ENCODE measurements at regions not wholly inside any gene's neighbourhood (a gene's known extent, or its start where the extent isn't known, plus 50 kb on each side); places are given as distances from the start of the nearest gene placed in this dataset.
"Not testable (repeated sequence)": the region's sequence is repeated elsewhere in the genome, so short reads cannot be mapped to it uniquely, and the experiment has no call there.

GRCh38 chr1:206256935-206257334, 53.6 kb downstream of the SRGAP2 start:
- not testable (repeated sequence) for DNase-seq (ENCODE audit: low spot score)

GRCh38 chr1:206261473-206261872, 58.1 kb downstream of the SRGAP2 start:
- not testable (repeated sequence) for H3K4me3 ChIP-seq; H3K27ac ChIP-seq; DNase-seq (ENCODE audit: low spot score)

More at GRCh38 chr1:206256935-206257334, 53.6 kb downstream of the SRGAP2 start:
- H3K4me3 ChIP-seq, H3K27ac ChIP-seq: not testable (repeated sequence)

- H3K4me3 ChIP-seq; H3K27ac ChIP-seq; DNase-seq (ENCODE audit: low spot score): not testable (repeated sequence)
These were observed 59.1 kb downstream of the SRGAP2 start for GRCh38 chr1:206262424-206262823.

GRCh38 chr1:206264916-206265315, 61.6 kb downstream of the SRGAP2 start:
- H3K27ac ChIP-seq; H3K4me3 ChIP-seq; DNase-seq (ENCODE audit: low spot score): not testable (repeated sequence)

- DNase-seq (ENCODE audit: low spot score); H3K4me3 ChIP-seq; H3K27ac ChIP-seq: not testable (repeated sequence)
These were observed 67.8 kb downstream of the SRGAP2 start for GRCh38 chr1:206271153-206271552.

- H3K4me3 ChIP-seq; H3K27ac ChIP-seq; DNase-seq (ENCODE audit: low spot score): not testable (repeated sequence)
These were observed 69.8 kb downstream of the SRGAP2 start for GRCh38 chr1:206273104-206273503.

- DNase-seq (ENCODE audit: low spot score); H3K27ac ChIP-seq; H3K4me3 ChIP-seq: not testable (repeated sequence)
These were observed 72.8 kb downstream of the SRGAP2 start for GRCh38 chr1:206276143-206276542.

- not testable (repeated sequence) for H3K27ac ChIP-seq; H3K4me3 ChIP-seq; DNase-seq (ENCODE audit: low spot score)
These were observed 75.3 kb downstream of the SRGAP2 start for GRCh38 chr1:206278683-206279082.

- not testable (repeated sequence) for DNase-seq (ENCODE audit: low spot score); H3K4me3 ChIP-seq; H3K27ac ChIP-seq
These were observed 77.3 kb downstream of the SRGAP2 start for GRCh38 chr1:206280683-206281082.

- not testable (repeated sequence) for H3K4me3 ChIP-seq; H3K27ac ChIP-seq; DNase-seq (ENCODE audit: low spot score)
These were observed 78.7 kb downstream of the SRGAP2 start for GRCh38 chr1:206281912-206282654.

GRCh38 chr1:206285024-206285960, 82.0 kb downstream of the SRGAP2 start:
- not testable (repeated sequence) for DNase-seq (ENCODE audit: low spot score); H3K4me3 ChIP-seq; H3K27ac ChIP-seq

GRCh38 chr1:206287759-206288158, 84.4 kb downstream of the SRGAP2 start:
- not testable (repeated sequence) for DNase-seq (ENCODE audit: low spot score); H3K4me3 ChIP-seq; H3K27ac ChIP-seq

GRCh38 chr1:206288453-206288852, 85.1 kb downstream of the SRGAP2 start:
- DNase-seq (ENCODE audit: low spot score); H3K4me3 ChIP-seq; H3K27ac ChIP-seq: not testable (repeated sequence)

GRCh38 chr1:206297145-206298031, 94.0 kb downstream of the SRGAP2 start:
- H3K27ac ChIP-seq; H3K4me3 ChIP-seq; DNase-seq (ENCODE audit: low spot score): not testable (repeated sequence)

GRCh38 chr1:206298032-206298392, 94.7 kb downstream of the SRGAP2 start:
- not testable (repeated sequence) for H3K4me3 ChIP-seq; H3K27ac ChIP-seq; DNase-seq (ENCODE audit: low spot score)

GRCh38 chr1:206299181-206299791, 95.9 kb downstream of the SRGAP2 start:
- H3K4me3 ChIP-seq; DNase-seq (ENCODE audit: low spot score): not testable (repeated sequence)

GRCh38 chr1:206299942-206300341, 96.6 kb downstream of the SRGAP2 start:
- DNase-seq (ENCODE audit: low spot score); H3K27ac ChIP-seq; H3K4me3 ChIP-seq: not testable (repeated sequence)

More at GRCh38 chr1:206299181-206299791, 95.9 kb downstream of the SRGAP2 start:
- H3K27ac ChIP-seq = not testable (repeated sequence)

- H3K27ac ChIP-seq, H3K4me3 ChIP-seq: not testable (repeated sequence)
- peak; percentile 7 for DNase-seq (ENCODE audit: low spot score)
These were observed 98.7 kb downstream of the SRGAP2 start for GRCh38 chr1:206302056-206302455.
